Right atrium auricular region (tissue), 2 donors: ENCODE measurements at regions not wholly inside any gene's neighbourhood (a gene's known extent, or its start where the extent isn't known, plus 50 kb on each side); places are given as distances from the start of the nearest gene placed in this dataset.

ENCODE experiments used
- DNase-seq: peaks from one replicate; pipeline ENCODE4 v3.0.0-alpha.2; 2019; ENCODE audit warnings: low spot score
- H3K27ac ChIP-seq, 2 donors: fragments of 200-600 bp; sonication (generic); 1 replicate in 1 of 2; 2 replicates in 1 of 2; pipeline ENCODE4 v1.5.1; 2016 to 2019
- H3K27me3 ChIP-seq, 2 donors: fragments of 200-600 bp; sonication (generic); one replicate each; pipeline versions ENCODE4 v1.5.1 to v1.6.0; 2017 to 2019
- H3K36me3 ChIP-seq: fragments of 200-600 bp; sonication (generic); one replicate; pipeline ENCODE4 v1.5.1; 2016
- H3K4me1 ChIP-seq, 2 donors: fragments of 200-600 bp; sonication (generic); one replicate each; pipeline versions ENCODE4 v1.5.1 to v1.6.0; 2017 to 2019
- H3K4me3 ChIP-seq, 2 donors: fragments of 200-600 bp; sonication (generic); 1 replicate in 1 of 2; 2 replicates in 1 of 2; pipeline ENCODE4 v1.5.1; 2017 to 2019; ENCODE audit warnings: mild to moderate bottlenecking in 1 of 2, moderate library complexity in 1 of 2
- H3K9me3 ChIP-seq, 2 donors: fragments of 200-600 bp; sonication (generic); one replicate each; pipeline ENCODE4 v1.5.1; 2019
- TF ChIP-seq, protein P1 (sequence below), 2 donors: fragments of 200-600 bp; sonication (generic); IDR thresholded peaks; one replicate each; pipeline ENCODE4 v1.5.1; 2019; ENCODE audit warnings: antibody characterized with exemption in 2 of 2

DNA sequence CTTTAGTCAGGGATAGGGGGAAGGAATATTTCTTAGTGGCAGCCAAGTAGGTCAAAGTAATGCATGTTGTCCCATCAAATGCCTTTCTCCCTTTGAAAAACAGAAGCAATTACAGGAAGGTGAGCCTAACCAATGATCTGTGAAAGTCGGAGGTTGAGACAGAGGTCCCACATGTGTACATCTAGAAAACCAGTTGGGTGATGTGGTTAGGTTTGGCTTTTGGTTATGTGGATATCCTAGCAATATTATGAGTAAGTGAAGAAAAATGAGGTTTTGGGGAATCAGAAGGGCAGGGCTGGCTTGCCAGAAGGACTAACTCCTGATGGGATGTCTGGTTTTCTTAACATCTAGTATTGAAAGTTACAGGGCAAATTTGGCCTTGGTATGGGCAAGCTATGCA lies 63.4 kb upstream of the PALM2AKAP2 start:
- H3K4me1 ChIP-seq = peaks cover 0 to 3% of the 10 kb centered on the region in 2 donors
- H3K27ac ChIP-seq = no peak overlapping the region
- TF ChIP-seq, protein P1, sequence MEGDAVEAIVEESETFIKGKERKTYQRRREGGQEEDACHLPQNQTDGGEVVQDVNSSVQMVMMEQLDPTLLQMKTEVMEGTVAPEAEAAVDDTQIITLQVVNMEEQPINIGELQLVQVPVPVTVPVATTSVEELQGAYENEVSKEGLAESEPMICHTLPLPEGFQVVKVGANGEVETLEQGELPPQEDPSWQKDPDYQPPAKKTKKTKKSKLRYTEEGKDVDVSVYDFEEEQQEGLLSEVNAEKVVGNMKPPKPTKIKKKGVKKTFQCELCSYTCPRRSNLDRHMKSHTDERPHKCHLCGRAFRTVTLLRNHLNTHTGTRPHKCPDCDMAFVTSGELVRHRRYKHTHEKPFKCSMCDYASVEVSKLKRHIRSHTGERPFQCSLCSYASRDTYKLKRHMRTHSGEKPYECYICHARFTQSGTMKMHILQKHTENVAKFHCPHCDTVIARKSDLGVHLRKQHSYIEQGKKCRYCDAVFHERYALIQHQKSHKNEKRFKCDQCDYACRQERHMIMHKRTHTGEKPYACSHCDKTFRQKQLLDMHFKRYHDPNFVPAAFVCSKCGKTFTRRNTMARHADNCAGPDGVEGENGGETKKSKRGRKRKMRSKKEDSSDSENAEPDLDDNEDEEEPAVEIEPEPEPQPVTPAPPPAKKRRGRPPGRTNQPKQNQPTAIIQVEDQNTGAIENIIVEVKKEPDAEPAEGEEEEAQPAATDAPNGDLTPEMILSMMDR (IDR thresholded peaks at IDR 0.05) = no peak
- no peak for DNase-seq
- no peaks in the 10 kb centered on the region for H3K9me3 ChIP-seq
- no peaks in the 10 kb centered on the region for H3K36me3 ChIP-seq
- H3K27me3 ChIP-seq = no peaks in the 10 kb centered on the region
- H3K4me3 ChIP-seq = no peak overlapping the region

DNA sequence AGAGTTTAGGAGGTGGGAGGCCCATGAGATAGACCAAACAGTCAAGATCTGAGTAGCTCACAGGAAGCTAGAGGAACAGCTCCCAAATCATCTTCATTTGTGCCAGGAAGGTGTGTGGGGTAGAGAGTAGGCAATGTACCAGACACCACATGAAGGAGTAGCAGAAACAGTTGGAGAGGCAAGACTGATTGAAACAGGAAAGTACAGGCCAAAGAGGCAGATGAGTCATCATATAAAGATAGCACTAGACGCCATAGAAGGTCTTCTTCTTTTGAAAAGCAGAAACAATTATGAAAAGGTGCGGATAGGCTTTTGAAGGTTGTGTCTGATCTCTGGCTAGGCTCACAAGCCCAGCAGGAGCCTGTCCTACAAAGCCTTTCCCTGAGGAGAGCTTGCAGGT lies 62.7 kb upstream of the PALM2AKAP2 start:
- TF ChIP-seq, protein P1 (IDR thresholded peaks at IDR 0.05) = no peak
- DNase-seq = no peak
- H3K27me3 ChIP-seq = no peaks in the 10 kb centered on the region
- H3K27ac ChIP-seq = no peak overlapping the region
- H3K4me3 ChIP-seq = no peak overlapping the region
- H3K4me1 ChIP-seq = peaks cover 0 to 3% of the 10 kb centered on the region in 2 donors
- H3K9me3 ChIP-seq = no peaks in the 10 kb centered on the region
- no peaks in the 10 kb centered on the region for H3K36me3 ChIP-seq

DNA sequence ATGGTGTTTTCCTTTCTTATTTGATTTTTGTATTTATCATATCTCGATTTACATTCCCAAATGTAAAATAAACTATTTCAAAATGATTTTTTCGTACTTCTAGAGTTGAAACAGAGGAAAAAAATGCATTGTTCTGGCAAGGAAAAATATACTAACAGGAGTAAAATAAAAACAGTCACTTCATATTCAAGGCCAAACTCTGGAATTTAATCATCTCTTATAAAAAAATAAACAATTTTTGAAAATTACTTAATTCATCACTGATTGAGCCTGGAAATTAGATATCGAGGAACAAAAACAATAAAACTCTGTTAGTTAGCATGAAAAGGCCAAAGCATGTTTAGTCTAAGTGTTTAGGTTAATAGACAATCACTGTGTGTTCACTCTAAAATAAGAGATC lies 61.1 kb upstream of the PALM2AKAP2 start:
- DNase-seq = no peak
- H3K27me3 ChIP-seq = no peaks in the 10 kb centered on the region
- no peak overlapping the region for H3K27ac ChIP-seq
- no peak overlapping the region for H3K4me3 ChIP-seq
- no peaks in the 10 kb centered on the region for H3K36me3 ChIP-seq
- peaks cover 0 to 3% of the 10 kb centered on the region in 2 donors for H3K4me1 ChIP-seq
- TF ChIP-seq, protein P1 (IDR thresholded peaks at IDR 0.05) = no peak
- no peaks in the 10 kb centered on the region for H3K9me3 ChIP-seq

DNA sequence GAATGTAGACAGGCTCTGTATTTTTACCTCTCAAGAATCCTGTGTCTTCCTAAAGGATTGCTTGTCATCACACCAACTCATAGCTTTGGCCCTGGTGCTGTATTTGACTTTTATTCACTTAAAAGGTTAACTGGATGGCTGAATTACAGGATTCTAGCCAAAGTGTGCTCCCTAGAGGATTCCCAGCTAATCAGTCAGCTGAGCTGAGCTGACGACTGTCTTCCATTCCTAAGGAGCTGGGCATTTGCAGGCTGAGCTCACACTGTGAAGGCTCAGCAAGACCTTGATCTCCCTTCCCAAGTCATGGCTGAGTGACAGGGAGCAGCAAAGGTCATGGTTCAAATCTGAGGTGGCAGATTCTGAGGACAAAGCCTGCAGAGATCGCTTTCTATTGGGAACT lies 59.0 kb upstream of the PALM2AKAP2 start:
- H3K36me3 ChIP-seq = no peaks in the 10 kb centered on the region
- DNase-seq = no peak
- H3K4me1 ChIP-seq = peaks cover 0 to 3% of the 10 kb centered on the region in 2 donors
- no peaks in the 10 kb centered on the region for H3K27me3 ChIP-seq
- TF ChIP-seq, protein P1 (IDR thresholded peaks at IDR 0.05) = no peak
- H3K4me3 ChIP-seq = no peak overlapping the region
- H3K9me3 ChIP-seq = no peaks in the 10 kb centered on the region
- H3K27ac ChIP-seq = no peak overlapping the region

DNA sequence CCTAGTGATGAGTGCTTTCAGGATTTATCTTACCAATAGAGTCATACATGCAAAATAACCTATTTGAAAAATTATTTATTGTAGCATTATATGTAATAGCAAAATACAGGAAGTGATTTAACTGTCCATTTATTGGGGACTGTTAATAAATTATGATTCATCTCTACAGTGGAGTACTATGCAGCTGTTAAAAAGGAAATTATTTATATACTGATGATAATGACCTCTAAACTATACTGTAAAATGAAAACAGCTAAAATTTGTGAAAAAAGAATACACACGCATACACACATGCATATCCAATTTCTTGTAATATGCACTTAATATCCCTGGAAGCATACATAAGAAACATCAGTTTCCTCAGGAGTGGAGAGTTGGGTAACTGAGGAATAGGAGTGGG lies 58.0 kb upstream of the PALM2AKAP2 start:
- Histone ChIP-seq H3K4me1 (peaks cover 0 to 3% of the 10 kb centered on the region in 2 donors), H3K36me3 (no peaks in the 10 kb centered on the region), H3K9me3 (no peaks in the 10 kb centered on the region), H3K27me3 (no peaks in the 10 kb centered on the region), H3K27ac (no peak overlapping the region), H3K4me3 (no peak overlapping the region)
- no peak for DNase-seq
- TF ChIP-seq, protein P1 (IDR thresholded peaks at IDR 0.05) = no peak

DNA sequence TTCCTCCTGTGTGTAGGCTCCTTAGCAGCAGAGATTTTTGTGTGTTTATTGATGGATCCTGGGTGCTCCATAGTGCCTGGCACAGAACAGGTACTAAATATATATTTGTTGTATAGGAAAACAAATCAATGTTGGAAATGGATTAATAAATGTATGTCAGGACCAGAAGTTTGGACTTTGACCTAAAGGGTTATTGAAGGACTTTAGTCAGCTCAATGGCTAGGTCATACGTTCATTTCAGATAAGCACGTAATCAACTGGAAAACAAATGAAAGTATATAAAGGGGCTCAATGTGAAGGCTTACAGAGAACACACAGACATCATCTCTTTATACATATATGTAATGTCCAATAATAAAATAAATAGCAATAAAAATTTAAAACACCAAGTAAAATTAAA lies 56.2 kb upstream of the PALM2AKAP2 start:
- Histone ChIP-seq H3K27ac (no peak overlapping the region), H3K36me3 (no peaks in the 10 kb centered on the region), H3K9me3 (no peaks in the 10 kb centered on the region), H3K4me1 (no peaks in the 10 kb centered on the region), H3K4me3 (no peak overlapping the region), H3K27me3 (no peaks in the 10 kb centered on the region)
- TF ChIP-seq, protein P1 (IDR thresholded peaks at IDR 0.05) = no peak
- no peak for DNase-seq
